ENCODE measurements at regions not wholly inside any gene's neighbourhood (a gene's known extent, or its start where the extent isn't known, plus 50 kb on each side); places are given as distances from the start of the nearest gene placed in this dataset.

DNA sequence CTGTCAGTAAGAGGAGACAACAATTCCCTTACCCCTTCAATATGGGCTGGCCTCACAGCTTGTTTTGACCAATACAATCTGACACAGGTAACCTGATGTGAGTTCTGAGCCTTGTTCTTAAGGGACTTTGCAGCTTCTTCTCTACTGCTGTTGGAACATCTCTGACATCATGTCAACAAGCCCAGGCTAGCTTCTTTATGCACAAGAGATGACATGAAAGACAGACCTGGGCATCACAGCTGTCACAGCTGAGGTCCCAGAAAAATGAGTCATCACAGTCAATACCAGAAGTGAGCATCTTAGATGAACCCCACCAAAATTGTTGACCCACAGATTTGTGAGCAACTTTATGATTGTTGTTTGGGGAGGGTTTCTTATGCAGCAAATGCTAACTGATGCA lies 431.7 kb upstream of the PSMD7 start:
- Histone ChIP-seq H3K23ac (ENCODE audit: low read length in 2 of 2) (no peak overlapping the region), H3K9ac (ENCODE audit: low read length) (no peak overlapping the region), H2BK12ac (ENCODE audit: low read length in 2 of 2) (no peak overlapping the region), H3K36me3 (ENCODE audit: control insufficient read depth in 1 of 2, insufficient read depth in 2 of 2, low read depth in 1 of 2, low read length in 2 of 2) (no peaks in the 10 kb centered on the region), H3K27me3 (ENCODE audit: control insufficient read depth in 1 of 2, insufficient read depth in 1 of 2, low read length in 2 of 2) (no peaks in the 10 kb centered on the region), H3K79me1 (replicated peaks; ENCODE audit: low read length, poor library complexity, severe bottlenecking) (no peaks in the 10 kb centered on the region), H3K4me1 (ENCODE audit: control insufficient read depth, insufficient read depth, low read depth, low read length) (no peaks in the 10 kb centered on the region), H2BK120ac (ENCODE audit: low read depth, low read length) (no peak overlapping the region), H3K27ac (ENCODE audit: low read length, poor library complexity, severe bottlenecking) (no peak overlapping the region), H4K91ac (ENCODE audit: low read length) (no peak overlapping the region), H4K8ac (ENCODE audit: low read length) (no peak overlapping the region), H2BK15ac (ENCODE audit: low read depth, poor library complexity, severe bottlenecking) (no peak overlapping the region), H2AK5ac (ENCODE audit: low read length, severe bottlenecking) (no peak overlapping the region), H2BK5ac (ENCODE audit: low read depth, low read length, poor library complexity, severe bottlenecking) (no peak overlapping the region), H3K14ac (ENCODE audit: low read length in 2 of 2) (no peak overlapping the region), H3K4ac (ENCODE audit: low read depth in 1 of 2, low read length in 2 of 2) (no peak overlapping the region), H3K18ac (ENCODE audit: low read depth in 1 of 2, low read length in 2 of 2) (no peak overlapping the region), H3K4me2 (ENCODE audit: low read length, poor library complexity, severe bottlenecking) (no peak overlapping the region), H3K9me3 (ENCODE audit: control insufficient read depth, low read length) (no peaks in the 10 kb centered on the region), H2AFZ (ENCODE audit: low read depth, low read length) (no peak overlapping the region), H3K4me3 (ENCODE audit: insufficient read depth in 1 of 2, low read depth in 1 of 2, low read length in 2 of 2) (no peak overlapping the region)
- no peak for DNase-seq

- no peak overlapping the region for H4K91ac ChIP-seq (ENCODE audit: low read length)
- WGBS: 81% methylated on average over 2 of the region's 2 CpGs
- H2BK15ac ChIP-seq (ENCODE audit: low read depth, poor library complexity, severe bottlenecking): no peak overlapping the region
- H3K4me3 ChIP-seq (ENCODE audit: insufficient read depth in 1 of 2, low read depth in 1 of 2, low read length in 2 of 2): no peak overlapping the region
- H3K18ac ChIP-seq (ENCODE audit: low read depth in 1 of 2, low read length in 2 of 2): no peak overlapping the region
- H3K79me1 ChIP-seq (replicated peaks; ENCODE audit: low read length, poor library complexity, severe bottlenecking): no peaks in the 10 kb centered on the region
- no peak overlapping the region for H2BK12ac ChIP-seq (ENCODE audit: low read length in 2 of 2)
- no peak for DNase-seq
- no peak overlapping the region for H3K4ac ChIP-seq (ENCODE audit: low read depth in 1 of 2, low read length in 2 of 2)
- no peaks in the 10 kb centered on the region for H3K27me3 ChIP-seq (ENCODE audit: control insufficient read depth in 1 of 2, insufficient read depth in 1 of 2, low read length in 2 of 2)
- no peak overlapping the region for H2AFZ ChIP-seq (ENCODE audit: low read depth, low read length)
- H3K36me3 ChIP-seq (ENCODE audit: control insufficient read depth in 1 of 2, insufficient read depth in 2 of 2, low read depth in 1 of 2, low read length in 2 of 2): no peaks in the 10 kb centered on the region
- no peak overlapping the region for H2BK5ac ChIP-seq (ENCODE audit: low read depth, low read length, poor library complexity, severe bottlenecking)
- no peak overlapping the region for H3K23ac ChIP-seq (ENCODE audit: low read length in 2 of 2)
- H3K9ac ChIP-seq (ENCODE audit: low read length): no peak overlapping the region
- no peak overlapping the region for H2BK120ac ChIP-seq (ENCODE audit: low read depth, low read length)
- H4K8ac ChIP-seq (ENCODE audit: low read length): no peak overlapping the region
- H3K14ac ChIP-seq (ENCODE audit: low read length in 2 of 2): no peak overlapping the region
- H3K9me3 ChIP-seq (ENCODE audit: control insufficient read depth, low read length): no peaks in the 10 kb centered on the region
- no peaks in the 10 kb centered on the region for H3K4me1 ChIP-seq (ENCODE audit: control insufficient read depth, insufficient read depth, low read depth, low read length)
- H3K4me2 ChIP-seq (ENCODE audit: low read length, poor library complexity, severe bottlenecking): no peak overlapping the region
- no peak overlapping the region for H2AK5ac ChIP-seq (ENCODE audit: low read length, severe bottlenecking)
- H3K27ac ChIP-seq (ENCODE audit: low read length, poor library complexity, severe bottlenecking): no peak overlapping the region
These were observed 438.3 kb upstream of the PSMD7 start for GRCh38 chr16:73858326-73858725.

GRCh38 chr16:73853968-73854367 lies 442.6 kb upstream of the PSMD7 start:
- H3K79me1 ChIP-seq (replicated peaks; ENCODE audit: low read length, poor library complexity, severe bottlenecking): no peaks in the 10 kb centered on the region
- no peaks in the 10 kb centered on the region for H3K4me1 ChIP-seq (ENCODE audit: control insufficient read depth, insufficient read depth, low read depth, low read length)
- H2AFZ ChIP-seq (ENCODE audit: low read depth, low read length): no peak overlapping the region
- no peak overlapping the region for H3K23ac ChIP-seq (ENCODE audit: low read length in 2 of 2)
- H2BK15ac ChIP-seq (ENCODE audit: low read depth, poor library complexity, severe bottlenecking): no peak overlapping the region
- H2BK120ac ChIP-seq (ENCODE audit: low read depth, low read length): no peak overlapping the region
- 96% methylated on average over 4 of the region's 5 CpGs for WGBS
- no peak for DNase-seq
- H3K27me3 ChIP-seq (ENCODE audit: control insufficient read depth in 1 of 2, insufficient read depth in 1 of 2, low read length in 2 of 2): no peaks in the 10 kb centered on the region
- no peak overlapping the region for H3K4me2 ChIP-seq (ENCODE audit: low read length, poor library complexity, severe bottlenecking)
- H3K27ac ChIP-seq (ENCODE audit: low read length, poor library complexity, severe bottlenecking): no peak overlapping the region
- H3K4ac ChIP-seq (ENCODE audit: low read depth in 1 of 2, low read length in 2 of 2): no peak overlapping the region
- H3K36me3 ChIP-seq (ENCODE audit: control insufficient read depth in 1 of 2, insufficient read depth in 2 of 2, low read depth in 1 of 2, low read length in 2 of 2): no peaks in the 10 kb centered on the region
- no peak overlapping the region for H3K14ac ChIP-seq (ENCODE audit: low read length in 2 of 2)
- H3K9ac ChIP-seq (ENCODE audit: low read length): no peak overlapping the region
- no peak overlapping the region for H2BK12ac ChIP-seq (ENCODE audit: low read length in 2 of 2)
- no peak overlapping the region for H4K8ac ChIP-seq (ENCODE audit: low read length)
- H2BK5ac ChIP-seq (ENCODE audit: low read depth, low read length, poor library complexity, severe bottlenecking): no peak overlapping the region
- no peak overlapping the region for H3K18ac ChIP-seq (ENCODE audit: low read depth in 1 of 2, low read length in 2 of 2)
- H4K91ac ChIP-seq (ENCODE audit: low read length): no peak overlapping the region
- no peaks in the 10 kb centered on the region for H3K9me3 ChIP-seq (ENCODE audit: control insufficient read depth, low read length)
- H2AK5ac ChIP-seq (ENCODE audit: low read length, severe bottlenecking): no peak overlapping the region
- H3K4me3 ChIP-seq (ENCODE audit: insufficient read depth in 1 of 2, low read depth in 1 of 2, low read length in 2 of 2): no peak overlapping the region

GRCh38 chr16:73852561-73852960 lies 444.1 kb upstream of the PSMD7 start:
- no peak overlapping the region for H2AK5ac ChIP-seq (ENCODE audit: low read length, severe bottlenecking)
- no peak overlapping the region for H3K9ac ChIP-seq (ENCODE audit: low read length)
- DNase-seq: no peak
- H4K91ac ChIP-seq (ENCODE audit: low read length): no peak overlapping the region
- no peak overlapping the region for H3K23ac ChIP-seq (ENCODE audit: low read length in 2 of 2)
- no peak overlapping the region for H3K27ac ChIP-seq (ENCODE audit: low read length, poor library complexity, severe bottlenecking)
- no peaks in the 10 kb centered on the region for H3K27me3 ChIP-seq (ENCODE audit: control insufficient read depth in 1 of 2, insufficient read depth in 1 of 2, low read length in 2 of 2)
- no peaks in the 10 kb centered on the region for H3K36me3 ChIP-seq (ENCODE audit: control insufficient read depth in 1 of 2, insufficient read depth in 2 of 2, low read depth in 1 of 2, low read length in 2 of 2)
- H3K4me3 ChIP-seq (ENCODE audit: insufficient read depth in 1 of 2, low read depth in 1 of 2, low read length in 2 of 2): no peak overlapping the region
- WGBS: 78% methylated on average over 1 of the region's 1 CpG
- no peaks in the 10 kb centered on the region for H3K9me3 ChIP-seq (ENCODE audit: control insufficient read depth, low read length)
- no peak overlapping the region for H4K8ac ChIP-seq (ENCODE audit: low read length)
- no peak overlapping the region for H3K14ac ChIP-seq (ENCODE audit: low read length in 2 of 2)
- no peak overlapping the region for H3K4ac ChIP-seq (ENCODE audit: low read depth in 1 of 2, low read length in 2 of 2)
- no peaks in the 10 kb centered on the region for H3K79me1 ChIP-seq (replicated peaks; ENCODE audit: low read length, poor library complexity, severe bottlenecking)
- no peak overlapping the region for H2BK15ac ChIP-seq (ENCODE audit: low read depth, poor library complexity, severe bottlenecking)
- no peak overlapping the region for H2BK120ac ChIP-seq (ENCODE audit: low read depth, low read length)
- H3K4me2 ChIP-seq (ENCODE audit: low read length, poor library complexity, severe bottlenecking): no peak overlapping the region
- no peak overlapping the region for H2AFZ ChIP-seq (ENCODE audit: low read depth, low read length)
- H2BK12ac ChIP-seq (ENCODE audit: low read length in 2 of 2): no peak overlapping the region
- no peak overlapping the region for H2BK5ac ChIP-seq (ENCODE audit: low read depth, low read length, poor library complexity, severe bottlenecking)
- no peak overlapping the region for H3K18ac ChIP-seq (ENCODE audit: low read depth in 1 of 2, low read length in 2 of 2)
- no peaks in the 10 kb centered on the region for H3K4me1 ChIP-seq (ENCODE audit: control insufficient read depth, insufficient read depth, low read depth, low read length)

Measured in mesenchymal stem cell (in vitro differentiated cells and primary cell).